Vagina (tissue), 2 donors: ENCODE measurements at regions not wholly inside any gene's neighbourhood (a gene's known extent, or its start where the extent isn't known, plus 50 kb on each side); places are given as distances from the start of the nearest gene placed in this dataset.

Source experiments
- DNase-seq, 2 donors: peaks; one replicate each; pipeline ENCODE4 v3.0.0-alpha.2; 2017; ENCODE audit errors: extremely low spot score in 2 of 2
- H3K27ac ChIP-seq: fragments of 200-600 bp; sonication (generic); one replicate; pipeline ENCODE4 v1.5.1; 2019
- H3K27me3 ChIP-seq: fragments of 200-600 bp; sonication (generic); one replicate; pipeline ENCODE4 v1.5.1; 2019
- H3K36me3 ChIP-seq, 2 donors: fragments of 200-600 bp; sonication (generic); one replicate each; pipeline ENCODE4 v1.5.1; 2017 to 2019
- H3K4me1 ChIP-seq: fragments of 200-600 bp; sonication (generic); one replicate; pipeline ENCODE4 v1.5.1; 2019
- H3K4me3 ChIP-seq, 2 donors: fragments of 200-600 bp; sonication (generic); 1 replicate in 1 of 2; 2 replicates in 1 of 2; pipeline ENCODE4 v1.5.1; 2016 to 2019
- H3K9me3 ChIP-seq: fragments of 200-600 bp; sonication (generic); one replicate; pipeline ENCODE4 v1.5.1; 2019
- POLR2A ChIP-seq, 2 donors: fragments of 450-650 bp; IDR thresholded peaks; one replicate each; pipeline ENCODE4 v1.6.1; 2017; ENCODE audit warnings: antibody characterized with exemption in 2 of 2, mild to moderate bottlenecking in 2 of 2, moderate library complexity in 2 of 2
- POLR2AphosphoS5 ChIP-seq, 2 donors: sonication (generic); formaldehyde crosslinking; IDR thresholded peaks; one replicate each; pipeline ENCODE4 v1.9.0; 2017; ENCODE audit warnings: antibody characterized with exemption in 2 of 2, mild to moderate bottlenecking in 2 of 2, low read depth in 1 of 2; ENCODE audit not compliant: insufficient read depth in 1 of 2
- intact Hi-C: fragments of 100-400 bp; cut with DNase I; formaldehyde crosslinking; loops from one replicate; pipeline ENCODE4 v1.15.1; 2023
- TF ChIP-seq, protein P1 (sequence below), 3 experiments: fragments of 450-650 bp in 2 of 3; fragments of 200-600 bp in 1 of 3; sonication (generic) in 1 of 3; IDR thresholded peaks; one replicate each; pipeline ENCODE4 v1.5.1; 2017 to 2019; ENCODE audit warnings: antibody characterized with exemption in 3 of 3, mild to moderate bottlenecking in 2 of 3, moderate library complexity in 2 of 3

DNA sequence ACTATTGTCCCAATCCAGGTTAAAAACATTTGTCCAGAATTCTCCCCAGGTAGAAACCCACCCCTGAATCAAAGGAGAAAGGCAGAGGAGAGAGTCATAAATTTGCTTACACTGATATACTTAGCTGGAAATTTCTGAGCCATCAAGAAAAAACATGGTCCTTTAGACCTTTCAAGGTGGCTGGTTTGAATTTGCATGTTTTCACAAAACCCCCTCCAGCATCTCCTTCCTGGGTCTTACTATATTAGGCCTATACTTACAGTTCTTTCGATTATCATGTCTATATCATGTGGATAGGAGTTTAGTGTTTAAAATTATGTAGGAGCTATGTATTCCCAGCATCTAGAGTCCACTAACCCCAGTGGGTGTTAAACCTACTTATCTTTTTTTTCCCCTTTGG is 178.2 kb downstream of the PLPP3 start:
- DNase-seq = no peak
- Histone ChIP-seq H3K9me3 (no peaks in the 10 kb centered on the region), H3K36me3 (no peaks in the 10 kb centered on the region), H3K4me1 (peaks cover 12% of the 10 kb centered on the region), H3K4me3 (no peak overlapping the region), H3K27ac (no peak overlapping the region), H3K27me3 (no peaks in the 10 kb centered on the region)
- TF ChIP-seq POLR2A (IDR thresholded peaks at IDR 0.05) (no peak), POLR2AphosphoS5 (IDR thresholded peaks at IDR 0.05; ENCODE audit: insufficient read depth in 1 of 2, low read depth in 1 of 2) (no peak)
- TF ChIP-seq, protein P1, sequence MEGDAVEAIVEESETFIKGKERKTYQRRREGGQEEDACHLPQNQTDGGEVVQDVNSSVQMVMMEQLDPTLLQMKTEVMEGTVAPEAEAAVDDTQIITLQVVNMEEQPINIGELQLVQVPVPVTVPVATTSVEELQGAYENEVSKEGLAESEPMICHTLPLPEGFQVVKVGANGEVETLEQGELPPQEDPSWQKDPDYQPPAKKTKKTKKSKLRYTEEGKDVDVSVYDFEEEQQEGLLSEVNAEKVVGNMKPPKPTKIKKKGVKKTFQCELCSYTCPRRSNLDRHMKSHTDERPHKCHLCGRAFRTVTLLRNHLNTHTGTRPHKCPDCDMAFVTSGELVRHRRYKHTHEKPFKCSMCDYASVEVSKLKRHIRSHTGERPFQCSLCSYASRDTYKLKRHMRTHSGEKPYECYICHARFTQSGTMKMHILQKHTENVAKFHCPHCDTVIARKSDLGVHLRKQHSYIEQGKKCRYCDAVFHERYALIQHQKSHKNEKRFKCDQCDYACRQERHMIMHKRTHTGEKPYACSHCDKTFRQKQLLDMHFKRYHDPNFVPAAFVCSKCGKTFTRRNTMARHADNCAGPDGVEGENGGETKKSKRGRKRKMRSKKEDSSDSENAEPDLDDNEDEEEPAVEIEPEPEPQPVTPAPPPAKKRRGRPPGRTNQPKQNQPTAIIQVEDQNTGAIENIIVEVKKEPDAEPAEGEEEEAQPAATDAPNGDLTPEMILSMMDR (IDR thresholded peaks at IDR 0.05) = no peak
- intact Hi-C loops = no loop called here

DNA sequence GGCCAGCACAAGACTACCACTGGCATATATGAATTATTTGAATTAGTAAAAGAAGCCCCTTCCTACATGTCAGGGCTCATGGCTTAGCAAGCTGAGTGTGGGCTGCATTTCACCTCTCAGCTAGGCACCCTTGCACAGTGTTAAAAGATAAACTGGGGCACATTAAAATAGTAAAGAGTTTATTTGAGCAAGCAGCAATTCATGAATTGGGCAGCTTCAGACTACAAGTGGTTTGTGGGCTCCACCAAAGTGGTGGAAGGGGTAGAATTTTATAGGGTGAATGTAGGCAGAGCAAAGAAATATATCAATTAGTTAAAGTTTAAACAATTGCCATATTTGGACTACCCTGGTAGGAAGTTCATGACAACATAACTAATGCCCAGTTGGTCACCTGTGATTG is 178.8 kb downstream of the PLPP3 start:
- no peak overlapping the region for H3K4me3 ChIP-seq
- H3K36me3 ChIP-seq = no peaks in the 10 kb centered on the region
- H3K9me3 ChIP-seq = no peaks in the 10 kb centered on the region
- H3K4me1 ChIP-seq = peaks cover 12% of the 10 kb centered on the region
- no peak for DNase-seq
- intact Hi-C loops = no loop called here
- TF ChIP-seq POLR2A (IDR thresholded peaks at IDR 0.05) (no peak), POLR2AphosphoS5 (IDR thresholded peaks at IDR 0.05; ENCODE audit: insufficient read depth in 1 of 2, low read depth in 1 of 2) (no peak)
- TF ChIP-seq, protein P1 (IDR thresholded peaks at IDR 0.05) = no peak
- H3K27ac ChIP-seq = no peak overlapping the region
- no peaks in the 10 kb centered on the region for H3K27me3 ChIP-seq

DNA sequence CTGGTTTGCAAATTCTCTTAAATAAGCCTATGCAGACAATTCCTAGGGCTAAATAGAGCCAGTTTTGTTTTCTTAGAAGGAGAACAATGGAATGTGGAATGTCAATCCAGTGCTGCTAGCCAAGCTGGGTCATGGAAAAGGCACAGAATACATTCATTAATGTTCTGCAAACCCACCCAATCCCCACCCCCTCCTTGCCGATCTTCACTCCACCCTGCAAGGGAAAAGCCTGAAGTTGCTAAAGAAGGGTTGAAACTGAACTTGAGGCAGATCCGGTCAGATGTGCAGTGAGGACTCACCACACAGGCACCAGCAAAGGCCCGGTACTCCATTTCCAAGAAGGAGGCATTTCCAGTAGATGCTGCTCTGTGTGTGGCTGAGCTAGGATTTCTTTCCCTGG is 179.6 kb downstream of the PLPP3 start:
- Histone ChIP-seq H3K4me1 (peaks cover 8% of the 10 kb centered on the region), H3K27ac (no peak overlapping the region), H3K9me3 (no peaks in the 10 kb centered on the region), H3K27me3 (no peaks in the 10 kb centered on the region), H3K4me3 (no peak overlapping the region), H3K36me3 (no peaks in the 10 kb centered on the region)
- intact Hi-C loops = no loop called here
- DNase-seq = no peak
- TF ChIP-seq, protein P1 (IDR thresholded peaks at IDR 0.05) = no peak
- TF ChIP-seq POLR2AphosphoS5 (IDR thresholded peaks at IDR 0.05; ENCODE audit: insufficient read depth in 1 of 2, low read depth in 1 of 2) (no peak), POLR2A (IDR thresholded peaks at IDR 0.05) (no peak)

DNA sequence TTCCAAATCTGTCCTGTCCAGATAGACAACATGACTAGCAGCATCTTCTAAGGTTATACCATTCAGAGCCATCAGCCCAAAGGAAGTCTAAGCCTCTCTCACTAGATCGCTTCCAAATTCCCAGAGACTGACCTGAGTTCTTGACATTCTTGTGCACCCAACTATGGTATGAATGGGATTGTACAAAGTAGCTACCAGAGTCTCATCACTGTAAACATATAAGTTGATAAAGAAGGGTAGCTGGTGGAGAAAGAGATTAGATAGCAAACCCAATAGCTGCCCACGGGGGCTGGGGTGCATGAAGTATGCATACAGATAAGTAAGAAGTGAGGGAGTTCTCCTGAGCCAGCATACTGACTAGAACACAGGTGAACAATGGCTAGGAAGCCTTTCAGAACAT is 180.0 kb downstream of the PLPP3 start:
- H3K4me1 ChIP-seq = peaks cover 3% of the 10 kb centered on the region
- DNase-seq = no peak
- intact Hi-C loops = no loop called here
- no peaks in the 10 kb centered on the region for H3K36me3 ChIP-seq
- H3K27me3 ChIP-seq = no peaks in the 10 kb centered on the region
- H3K27ac ChIP-seq = no peak overlapping the region
- no peaks in the 10 kb centered on the region for H3K9me3 ChIP-seq
- no peak for TF ChIP-seq POLR2A (IDR thresholded peaks at IDR 0.05)
- TF ChIP-seq, protein P1 (IDR thresholded peaks at IDR 0.05) = no peak
- TF ChIP-seq POLR2AphosphoS5 (IDR thresholded peaks at IDR 0.05; ENCODE audit: insufficient read depth in 1 of 2, low read depth in 1 of 2) = no peak
- H3K4me3 ChIP-seq = no peak overlapping the region

DNA sequence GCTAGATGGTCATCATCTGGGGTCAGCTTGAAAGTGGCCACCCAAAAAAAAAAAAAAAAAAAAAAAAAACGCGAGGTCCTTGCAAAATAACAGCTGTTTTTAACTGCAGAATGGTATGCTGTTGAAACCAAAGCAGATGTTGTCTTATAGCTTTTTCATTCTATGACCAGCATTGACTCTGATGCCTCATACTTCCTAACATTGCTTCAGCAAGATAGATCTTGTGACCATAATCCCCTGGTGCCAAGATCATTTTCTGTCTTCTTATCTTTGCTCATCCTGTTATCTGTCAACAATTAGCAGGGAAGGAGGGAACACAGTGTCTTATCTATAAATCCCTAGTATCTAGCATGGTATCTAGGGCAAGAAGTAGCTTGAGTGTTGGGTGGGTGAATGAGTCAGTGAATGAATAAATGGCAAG is 181.5 kb downstream of the PLPP3 start:
- Histone ChIP-seq H3K4me3 (no peak overlapping the region), H3K27me3 (no peaks in the 10 kb centered on the region), H3K36me3 (no peaks in the 10 kb centered on the region), H3K9me3 (no peaks in the 10 kb centered on the region), H3K27ac (no peak overlapping the region), H3K4me1 (no peaks in the 10 kb centered on the region)
- TF ChIP-seq, protein P1 (IDR thresholded peaks at IDR 0.05) = no peak
- TF ChIP-seq POLR2AphosphoS5 (IDR thresholded peaks at IDR 0.05; ENCODE audit: insufficient read depth in 1 of 2, low read depth in 1 of 2) = no peak
- TF ChIP-seq POLR2A (IDR thresholded peaks at IDR 0.05) = no peak
- intact Hi-C loops = no loop called here
- no peak for DNase-seq
